HG02970 (cell line): ENCODE measurements at regions not wholly inside any gene's neighbourhood (a gene's known extent, or its start where the extent isn't known, plus 50 kb on each side); places are given as distances from the start of the nearest gene placed in this dataset.

Experiments used
- ATAC-seq: cut with Tn5 transposase; IDR thresholded peaks from one replicate; pipeline ENCODE4 v1.9.1; 2021; ENCODE audit warnings: mild to moderate bottlenecking, moderate library complexity, moderate number of reproducible peaks; ENCODE audit not compliant: unreplicated experiment, low FRiP score

GRCh38 chr18:64234321-64234720 is 85.4 kb upstream of the LINC00305 start:
- no peak for ATAC-seq

GRCh38 chr18:64233851-64234250 is 85.0 kb upstream of the LINC00305 start:
- no peak for ATAC-seq

GRCh38 chr18:64220941-64221340 is 72.1 kb upstream of the LINC00305 start:
- no peak for ATAC-seq

- ATAC-seq, result no peak
These were observed 70.6 kb upstream of the LINC00305 start for GRCh38 chr18:64219517-64219916.

- ATAC-seq, result no peak
These were observed 61.6 kb upstream of the LINC00305 start for GRCh38 chr18:64210401-64210949.

- no peak for ATAC-seq
These were observed 59.6 kb upstream of the LINC00305 start for GRCh38 chr18:64208516-64208915.

- ATAC-seq, result no peak
These were observed 58.9 kb upstream of the LINC00305 start for GRCh38 chr18:64207820-64208219.

GRCh38 chr18:64203295-64203694 is 54.4 kb upstream of the LINC00305 start:
- no peak for ATAC-seq

GRCh38 chr18:64202863-64203262 is 54.0 kb upstream of the LINC00305 start:
- no peak for ATAC-seq

- ATAC-seq, result no peak
These were observed 53.4 kb upstream of the LINC00305 start for GRCh38 chr18:64202210-64202836.

- ATAC-seq, result no peak
These were observed 52.9 kb upstream of the LINC00305 start for GRCh38 chr18:64201781-64202180.

GRCh38 chr18:64199581-64199980 is 50.7 kb upstream of the LINC00305 start:
- ATAC-seq, result no peak
